IMR-90 (cell line): ENCODE measurements at regions not wholly inside any gene's neighbourhood (a gene's known extent, or its start where the extent isn't known, plus 50 kb on each side); places are given as distances from the start of the nearest gene placed in this dataset.

ENCODE experiments used
- BHLHE40 ChIP-seq: fragments of 150-350 bp; IDR thresholded peaks from 2 replicates; pipeline ENCODE4 v1.6.1; 2016; ENCODE audit warnings: mild to moderate bottlenecking, low read depth, low read length
- MXI1 ChIP-seq: IDR thresholded peaks from 2 replicates; pipeline ENCODE4 v1.6.1; 2012; ENCODE audit warnings: low read depth, mild to moderate bottlenecking, low read length, moderate library complexity, borderline replicate concordance
- POLR2A ChIP-seq: IDR thresholded peaks from 2 replicates; pipeline ENCODE4 v1.6.1; 2012; ENCODE audit warnings: mild to moderate bottlenecking, low read depth, low read length
- RCOR1 ChIP-seq: IDR thresholded peaks from 2 replicates; pipeline ENCODE4 v1.6.1; 2012; ENCODE audit warnings: mild to moderate bottlenecking, low read length, improper control_type of control experiment; ENCODE audit not compliant: insufficient replicate concordance
- TF ChIP-seq, protein P1 (sequence below): conservative IDR thresholded peaks from 2 replicates; pipeline ENCODE4 v1.5.1; 2012; ENCODE audit warnings: mild to moderate bottlenecking, low read depth, low read length, improper control_type of control experiment
- TF ChIP-seq, protein P2 (sequence below): fragments of 150-350 bp; IDR thresholded peaks from 2 replicates; pipeline ENCODE4 v1.6.1; 2017; ENCODE audit warnings: mild to moderate bottlenecking, antibody characterized with exemption, low read length, low read depth

DNA sequence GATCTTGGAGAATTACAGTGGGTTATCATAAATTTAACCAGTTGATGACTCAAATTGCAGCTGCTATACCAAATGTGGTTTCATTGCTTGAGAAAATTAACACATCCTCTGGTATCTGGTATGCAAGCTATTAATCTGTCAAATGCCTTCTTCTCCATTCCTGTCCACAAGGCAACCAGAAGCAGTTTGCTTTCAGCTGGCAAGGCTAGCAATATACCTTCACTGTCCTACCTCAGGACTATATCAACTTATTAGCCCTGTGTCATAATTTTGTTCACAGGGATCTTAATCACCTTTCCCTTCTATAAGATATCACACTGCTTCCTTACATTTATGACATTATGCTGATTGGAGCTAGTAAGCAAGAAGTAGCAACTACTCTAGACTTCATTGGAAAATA is 110.0 kb upstream of the GPC3 start:
- TF ChIP-seq, protein P1, sequence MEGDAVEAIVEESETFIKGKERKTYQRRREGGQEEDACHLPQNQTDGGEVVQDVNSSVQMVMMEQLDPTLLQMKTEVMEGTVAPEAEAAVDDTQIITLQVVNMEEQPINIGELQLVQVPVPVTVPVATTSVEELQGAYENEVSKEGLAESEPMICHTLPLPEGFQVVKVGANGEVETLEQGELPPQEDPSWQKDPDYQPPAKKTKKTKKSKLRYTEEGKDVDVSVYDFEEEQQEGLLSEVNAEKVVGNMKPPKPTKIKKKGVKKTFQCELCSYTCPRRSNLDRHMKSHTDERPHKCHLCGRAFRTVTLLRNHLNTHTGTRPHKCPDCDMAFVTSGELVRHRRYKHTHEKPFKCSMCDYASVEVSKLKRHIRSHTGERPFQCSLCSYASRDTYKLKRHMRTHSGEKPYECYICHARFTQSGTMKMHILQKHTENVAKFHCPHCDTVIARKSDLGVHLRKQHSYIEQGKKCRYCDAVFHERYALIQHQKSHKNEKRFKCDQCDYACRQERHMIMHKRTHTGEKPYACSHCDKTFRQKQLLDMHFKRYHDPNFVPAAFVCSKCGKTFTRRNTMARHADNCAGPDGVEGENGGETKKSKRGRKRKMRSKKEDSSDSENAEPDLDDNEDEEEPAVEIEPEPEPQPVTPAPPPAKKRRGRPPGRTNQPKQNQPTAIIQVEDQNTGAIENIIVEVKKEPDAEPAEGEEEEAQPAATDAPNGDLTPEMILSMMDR, result no peak
- no peak for TF ChIP-seq POLR2A
- no peak for TF ChIP-seq RCOR1
- TF ChIP-seq, protein P2, sequence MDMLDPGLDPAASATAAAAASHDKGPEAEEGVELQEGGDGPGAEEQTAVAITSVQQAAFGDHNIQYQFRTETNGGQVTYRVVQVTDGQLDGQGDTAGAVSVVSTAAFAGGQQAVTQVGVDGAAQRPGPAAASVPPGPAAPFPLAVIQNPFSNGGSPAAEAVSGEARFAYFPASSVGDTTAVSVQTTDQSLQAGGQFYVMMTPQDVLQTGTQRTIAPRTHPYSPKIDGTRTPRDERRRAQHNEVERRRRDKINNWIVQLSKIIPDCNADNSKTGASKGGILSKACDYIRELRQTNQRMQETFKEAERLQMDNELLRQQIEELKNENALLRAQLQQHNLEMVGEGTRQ, result no peak
- TF ChIP-seq BHLHE40, result no peak
- TF ChIP-seq MXI1, result no peak
